ENCODE measurements at regions not wholly inside any gene's neighbourhood (a gene's known extent, or its start where the extent isn't known, plus 50 kb on each side); places are given as distances from the start of the nearest gene placed in this dataset.

- ChIA-PET CTCF (interaction anchor here (0.6 to 1.7 kb wide), 4 partner anchors 16 to 118 kb away, joined by 3 to 6 read pairs (median 4); no protein-coding TSS in a partner anchor), POLR2A (no interaction called here)
- no peaks in the 10 kb centered on the region for H3K36me3 ChIP-seq (ENCODE audit: control insufficient read depth in 2 of 2, insufficient read depth in 1 of 2, low read length in 2 of 2)
- no peak overlapping the region for H3K27ac ChIP-seq (ENCODE audit: extremely low read depth, low read depth, low read length)
- no peaks in the 10 kb centered on the region for H3K4me1 ChIP-seq (ENCODE audit: control insufficient read depth, insufficient read depth, low read length)
- TF ChIP-seq CTCF (tag by site-specific recombination; IDR thresholded peaks at IDR 0.05) (peak; percentile 33), ZEB2 (tag by site-specific recombination; IDR thresholded peaks at IDR 0.05) (no peak), ZNF302 (tag by site-specific recombination; IDR thresholded peaks at IDR 0.05; ENCODE audit: low read depth) (no peak)
- no peaks in the 10 kb centered on the region for H3K9me3 ChIP-seq (ENCODE audit: control insufficient read depth, insufficient read depth, low read depth, low read length)
- no peak overlapping the region for H3K4me3 ChIP-seq (ENCODE audit: low read depth, low read length)
These were observed 116.9 kb downstream of the EFNB1 start for GRCh38 chrX:68945603-68946228.

DNA sequence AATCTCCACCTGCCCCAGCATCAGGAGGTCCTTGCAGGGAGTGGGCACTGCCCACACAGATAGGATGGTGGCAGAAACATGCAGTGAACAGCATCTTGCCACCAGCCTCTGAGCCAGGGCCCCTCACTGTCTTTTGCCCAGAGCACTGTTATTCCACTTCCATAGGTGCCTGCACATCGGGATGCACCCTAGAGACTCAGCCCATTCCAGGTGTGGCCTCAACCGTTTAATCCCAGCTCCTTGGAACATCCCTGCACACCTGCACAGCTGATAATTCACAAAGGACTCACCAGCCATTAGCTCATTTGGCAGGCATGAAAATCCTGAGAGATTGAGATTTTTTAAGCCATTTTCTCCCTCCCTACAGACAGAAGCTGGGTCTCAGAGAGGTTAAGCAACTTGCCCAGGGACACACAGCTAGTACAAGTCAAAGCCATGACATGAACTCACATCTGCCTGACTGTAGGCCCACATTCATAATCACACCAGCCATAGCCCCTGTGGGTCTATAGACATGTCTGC, 116.3 kb downstream of the EFNB1 start:
- H3K9me3 ChIP-seq (ENCODE audit: control insufficient read depth, insufficient read depth, low read depth, low read length): no peaks in the 10 kb centered on the region
- no peaks in the 10 kb centered on the region for H3K36me3 ChIP-seq (ENCODE audit: control insufficient read depth in 2 of 2, insufficient read depth in 1 of 2, low read length in 2 of 2)
- H3K4me1 ChIP-seq (ENCODE audit: control insufficient read depth, insufficient read depth, low read length): no peaks in the 10 kb centered on the region
- no peak overlapping the region for H3K27ac ChIP-seq (ENCODE audit: extremely low read depth, low read depth, low read length)
- TF ChIP-seq ZNF768 (tag by site-specific recombination; IDR thresholded peaks at IDR 0.05) (0 out of 2 replicates have a peak, but pooled peaks have one; percentile 72), OSR2 (tag by site-specific recombination; IDR thresholded peaks at IDR 0.05) (no peak), ZSCAN23 (tag by site-specific recombination; IDR thresholded peaks at IDR 0.05) (no peak), ZBTB21 (tag by site-specific recombination; IDR thresholded peaks at IDR 0.05) (no peak)
- CTCF ChIA-PET: interaction anchor here (0.5 to 1.7 kb wide), 3 partner anchors 10 to 117 kb away, joined by 4 to 6 read pairs (median 4); no protein-coding TSS in a partner anchor
- no peak overlapping the region for H3K4me3 ChIP-seq (ENCODE audit: low read depth, low read length)
- POLR2A ChIA-PET: no interaction called here

GRCh38 chrX:68944211-68944610, 115.4 kb downstream of the EFNB1 start:
- Histone ChIP-seq H3K27ac (ENCODE audit: extremely low read depth, low read depth, low read length) (no peak overlapping the region), H3K4me3 (ENCODE audit: low read depth, low read length) (no peak overlapping the region), H3K4me1 (ENCODE audit: control insufficient read depth, insufficient read depth, low read length) (no peaks in the 10 kb centered on the region), H3K36me3 (ENCODE audit: control insufficient read depth in 2 of 2, insufficient read depth in 1 of 2, low read length in 2 of 2) (no peaks in the 10 kb centered on the region), H3K9me3 (ENCODE audit: control insufficient read depth, insufficient read depth, low read depth, low read length) (no peaks in the 10 kb centered on the region)
- ChIA-PET CTCF (no interaction called here), POLR2A (no interaction called here)
- TF ChIP-seq SCRT1 (tag by site-specific recombination; IDR thresholded peaks at IDR 0.05; ENCODE audit: borderline replicate concordance): peak; percentile 40; the same call in 1 of the 2 replicates
- peak; percentile 61; the same call in 1 of the 2 replicates for TF ChIP-seq EGR2 (tag by site-specific recombination; IDR thresholded peaks at IDR 0.05; ENCODE audit: low read depth)
- TF ChIP-seq KLF9 (tag by site-specific recombination; IDR thresholded peaks at IDR 0.05; ENCODE audit: low read depth): no peak
- peak; percentile 39; the same call in 1 of the 2 replicates for TF ChIP-seq ZFHX2 (tag by site-specific recombination; conservative IDR thresholded peaks at IDR 0.05)

GRCh38 chrX:68942840-68943239, 114.0 kb downstream of the EFNB1 start:
- no peaks in the 10 kb centered on the region for H3K4me1 ChIP-seq (ENCODE audit: control insufficient read depth, insufficient read depth, low read length)
- no peak overlapping the region for H3K27ac ChIP-seq (ENCODE audit: extremely low read depth, low read depth, low read length)
- ChIA-PET POLR2A (interaction anchor here (1.3 kb wide), 1 partner anchor 115 kb away, joined by 4 read pairs; no protein-coding TSS in a partner anchor), CTCF (interaction anchor here (0.5 to 0.9 kb wide), 2 partner anchors 115 to 223 kb away, joined by 3 read pairs; no protein-coding TSS in a partner anchor)
- H3K36me3 ChIP-seq (ENCODE audit: control insufficient read depth in 2 of 2, insufficient read depth in 1 of 2, low read length in 2 of 2): no peaks in the 10 kb centered on the region
- no peaks in the 10 kb centered on the region for H3K9me3 ChIP-seq (ENCODE audit: control insufficient read depth, insufficient read depth, low read depth, low read length)
- H3K4me3 ChIP-seq (ENCODE audit: low read depth, low read length): no peak overlapping the region
- no peak for TF ChIP-seq MYNN (tag by site-specific recombination; IDR thresholded peaks at IDR 0.05; ENCODE audit: borderline replicate concordance)
- no peak for TF ChIP-seq ZNF211 (tag by site-specific recombination; IDR thresholded peaks at IDR 0.05; ENCODE audit: low read depth)
- TF ChIP-seq, protein P1, sequence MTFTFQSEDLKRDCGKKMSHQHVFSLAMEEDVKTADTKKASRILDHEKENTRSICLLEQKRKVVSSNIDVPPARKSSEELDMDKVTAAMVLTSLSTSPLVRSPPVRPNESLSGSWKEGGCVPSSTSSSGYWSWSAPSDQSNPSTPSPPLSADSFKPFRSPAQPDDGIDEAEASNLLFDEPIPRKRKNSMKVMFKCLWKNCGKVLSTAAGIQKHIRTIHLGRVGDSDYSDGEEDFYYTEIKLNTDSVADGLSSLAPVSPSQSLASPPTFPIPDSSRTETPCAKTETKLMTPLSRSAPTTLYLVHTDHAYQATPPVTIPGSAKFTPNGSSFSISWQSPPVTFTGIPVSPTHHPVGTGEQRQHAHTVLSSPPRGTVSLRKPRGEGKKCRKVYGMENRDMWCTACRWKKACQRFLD (tag by site-specific recombination; IDR thresholded peaks at IDR 0.05): no peak
- no peak for TF ChIP-seq ZNF169 (tag by site-specific recombination; IDR thresholded peaks at IDR 0.05)
- no peak for TF ChIP-seq SETDB1 (IDR thresholded peaks at IDR 0.05; ENCODE audit: insufficient read length, low read length)
- no peak for TF ChIP-seq ZIC2 (tag by site-specific recombination; IDR thresholded peaks at IDR 0.05)
- TF ChIP-seq ZNF184 (tag by site-specific recombination; IDR thresholded peaks at IDR 0.05): no peak
- TF ChIP-seq IKZF3 (tag by site-specific recombination; IDR thresholded peaks at IDR 0.05): no peak
- no peak for TF ChIP-seq ZNF19 (tag by site-specific recombination; IDR thresholded peaks at IDR 0.05; ENCODE audit: low read depth)
- no peak for TF ChIP-seq ZBTB11 (tag by site-specific recombination; conservative IDR thresholded peaks at IDR 0.05; ENCODE audit: low read depth)

Data from HEK293 (cell line).